M059J (cell line): ENCODE measurements at regions not wholly inside any gene's neighbourhood (a gene's known extent, or its start where the extent isn't known, plus 50 kb on each side); places are given as distances from the start of the nearest gene placed in this dataset.
"Not testable (repeated sequence)": the region's sequence is repeated elsewhere in the genome, so short reads cannot be mapped to it uniquely, and the experiment has no call there.

Experiments used
- DNase-seq: peaks from one replicate; pipeline ENCODE4 v3.0.0-alpha.2; 2012; ENCODE audit warnings: low read depth

- no peak for DNase-seq
Measured at GRCh38 chr11:45754741-45755140, 50.2 kb upstream of the SLC35C1 start.

GRCh38 chr11:45754261-45754709 is 50.7 kb upstream of the SLC35C1 start:
- no peak for DNase-seq

- DNase-seq, result no peak
Measured at GRCh38 chr11:45752106-45752505, 52.8 kb upstream of the SLC35C1 start.

GRCh38 chr11:45751430-45751829 is 53.5 kb upstream of the SLC35C1 start:
- peak; percentile 18 for DNase-seq

GRCh38 chr11:45750439-45750838 is 54.5 kb upstream of the SLC35C1 start:
- DNase-seq, result no peak

- no peak for DNase-seq
Measured at GRCh38 chr11:45748801-45749200, 56.1 kb upstream of the SLC35C1 start.

GRCh38 chr11:45745065-45745811 is 59.7 kb upstream of the SLC35C1 start:
- no peak for DNase-seq

- DNase-seq, result no peak
Measured at GRCh38 chr11:45743556-45744468, 61.1 kb upstream of the SLC35C1 start.

GRCh38 chr11:45741582-45741981 is 63.4 kb upstream of the SLC35C1 start:
- DNase-seq, result no peak

GRCh38 chr11:45741032-45741431 is 63.9 kb upstream of the SLC35C1 start:
- DNase-seq, result no peak

- no peak for DNase-seq
Measured at GRCh38 chr11:45739866-45740265, 65.1 kb upstream of the SLC35C1 start.

GRCh38 chr11:45739071-45739470 is 65.9 kb upstream of the SLC35C1 start:
- not testable (repeated sequence) for DNase-seq

GRCh38 chr11:45738194-45738593 is 66.8 kb upstream of the SLC35C1 start:
- not testable (repeated sequence) for DNase-seq

- DNase-seq, result peak; percentile 16
Measured at GRCh38 chr11:45737056-45737455, 67.9 kb upstream of the SLC35C1 start.

- DNase-seq, result peak; percentile 30
Measured at GRCh38 chr11:45736424-45736823, 68.5 kb upstream of the SLC35C1 start.

- no peak for DNase-seq
Measured at GRCh38 chr11:45733176-45733575, 67.8 kb upstream of the CHST1 start.

GRCh38 chr11:45732343-45732742 is 66.9 kb upstream of the CHST1 start:
- no peak for DNase-seq

GRCh38 chr11:45731171-45731570 is 65.7 kb upstream of the CHST1 start:
- DNase-seq, result not testable (repeated sequence)

- DNase-seq, result no peak
Measured at GRCh38 chr11:45730014-45730413, 64.6 kb upstream of the CHST1 start.

GRCh38 chr11:45726493-45727054 is 61.2 kb upstream of the CHST1 start:
- no peak for DNase-seq

GRCh38 chr11:45725776-45726492 is 60.5 kb upstream of the CHST1 start:
- no peak for DNase-seq

- DNase-seq, result no peak
Measured at GRCh38 chr11:45725121-45725520, 59.7 kb upstream of the CHST1 start.
